ENCODE measurements at regions not wholly inside any gene's neighbourhood (a gene's known extent, or its start where the extent isn't known, plus 50 kb on each side); places are given as distances from the start of the nearest gene placed in this dataset.
"Not testable (repeated sequence)": the region's sequence is repeated elsewhere in the genome, so short reads cannot be mapped to it uniquely, and the experiment has no call there.

- no peak for DNase-seq
Measured at GRCh38 chr2:181790716-181791649, 100.5 kb upstream of the ITPRID2 start.

GRCh38 chr2:181792906-181793305, 98.6 kb upstream of the ITPRID2 start:
- DNase-seq, result no peak

DNA sequence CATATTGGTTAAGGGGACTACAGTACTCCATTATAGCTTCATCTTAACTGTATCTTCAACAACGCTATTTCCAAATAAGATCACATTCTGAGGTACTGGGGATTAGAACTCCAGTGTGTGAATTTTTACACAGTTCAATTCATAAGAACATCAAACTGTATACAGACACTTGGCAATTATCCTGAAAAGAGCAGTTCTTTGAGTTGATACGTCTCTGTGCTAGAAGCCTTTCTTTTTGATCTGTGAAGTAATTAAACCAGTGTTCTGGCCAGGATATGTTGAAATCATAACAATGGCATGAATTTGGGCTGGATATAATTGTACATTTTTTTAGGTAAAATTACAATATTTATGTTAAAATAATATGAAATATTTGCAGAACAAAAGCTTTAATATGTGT, 93.5 kb upstream of the ITPRID2 start:
- DNase-seq, result no peak

DNA sequence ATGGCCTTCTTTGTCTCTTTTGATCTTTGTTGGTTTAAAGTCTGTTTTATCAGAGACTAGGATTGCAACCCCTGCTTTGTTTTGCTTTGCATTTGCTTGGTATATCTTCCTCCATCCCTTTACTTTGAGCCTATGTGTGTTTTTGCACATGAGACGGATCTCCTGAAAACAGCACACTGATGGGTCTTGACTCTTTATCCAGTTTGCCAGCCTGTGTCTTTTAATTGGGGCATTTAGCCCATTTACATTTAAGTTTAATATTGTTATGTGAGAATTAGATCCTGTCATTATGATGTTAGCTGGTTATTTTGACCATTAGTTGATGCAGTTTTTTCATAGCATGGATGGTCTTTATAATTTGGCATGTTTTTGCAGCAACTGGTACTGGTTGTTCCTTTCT, 89.2 kb upstream of the ITPRID2 start:
- not testable (repeated sequence) for DNase-seq

DNA sequence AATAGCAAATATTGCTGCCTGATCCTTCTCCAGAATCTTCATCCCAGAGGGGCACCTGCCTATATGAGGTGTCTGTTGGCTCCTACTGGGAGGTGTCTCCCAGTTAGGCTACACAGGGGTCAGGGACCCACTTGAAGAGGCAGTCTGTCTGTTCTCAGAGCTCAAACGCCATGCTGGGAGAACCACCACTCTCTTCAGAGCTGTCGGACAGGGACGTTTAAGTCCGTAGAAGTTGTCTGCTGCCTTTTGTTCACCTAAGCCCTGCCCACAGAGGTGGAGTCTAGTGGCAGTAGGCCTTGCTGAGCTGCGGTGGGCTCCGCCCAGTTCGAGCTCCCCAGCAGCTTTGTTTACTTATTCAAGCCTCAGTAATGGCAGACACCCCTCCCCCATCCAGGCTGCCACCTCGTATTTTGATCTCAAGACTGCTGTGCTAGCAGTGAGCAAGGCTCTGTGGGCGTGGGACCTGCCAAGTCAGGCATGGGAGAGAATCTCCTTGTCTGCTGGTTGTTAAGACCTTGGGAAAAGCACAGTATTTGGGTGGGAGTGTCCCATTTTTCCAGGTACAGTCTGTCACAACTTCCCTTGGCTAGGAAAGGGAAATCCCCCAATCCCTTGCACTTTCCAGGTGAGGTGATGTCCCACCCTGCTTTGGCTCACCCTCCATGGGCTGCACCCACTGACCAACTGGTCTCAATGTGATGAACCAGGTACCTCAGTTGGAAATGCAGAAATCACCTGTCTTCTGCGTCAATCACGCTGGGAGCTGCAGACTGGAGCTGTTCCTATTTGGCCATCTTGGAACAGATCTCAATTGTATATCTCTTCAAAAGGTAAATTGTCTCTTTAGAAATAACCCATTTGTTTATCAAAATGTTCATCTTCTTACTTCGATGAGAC, 87.4 kb upstream of the ITPRID2 start:
- DNase-seq, result not testable (repeated sequence)

DNA sequence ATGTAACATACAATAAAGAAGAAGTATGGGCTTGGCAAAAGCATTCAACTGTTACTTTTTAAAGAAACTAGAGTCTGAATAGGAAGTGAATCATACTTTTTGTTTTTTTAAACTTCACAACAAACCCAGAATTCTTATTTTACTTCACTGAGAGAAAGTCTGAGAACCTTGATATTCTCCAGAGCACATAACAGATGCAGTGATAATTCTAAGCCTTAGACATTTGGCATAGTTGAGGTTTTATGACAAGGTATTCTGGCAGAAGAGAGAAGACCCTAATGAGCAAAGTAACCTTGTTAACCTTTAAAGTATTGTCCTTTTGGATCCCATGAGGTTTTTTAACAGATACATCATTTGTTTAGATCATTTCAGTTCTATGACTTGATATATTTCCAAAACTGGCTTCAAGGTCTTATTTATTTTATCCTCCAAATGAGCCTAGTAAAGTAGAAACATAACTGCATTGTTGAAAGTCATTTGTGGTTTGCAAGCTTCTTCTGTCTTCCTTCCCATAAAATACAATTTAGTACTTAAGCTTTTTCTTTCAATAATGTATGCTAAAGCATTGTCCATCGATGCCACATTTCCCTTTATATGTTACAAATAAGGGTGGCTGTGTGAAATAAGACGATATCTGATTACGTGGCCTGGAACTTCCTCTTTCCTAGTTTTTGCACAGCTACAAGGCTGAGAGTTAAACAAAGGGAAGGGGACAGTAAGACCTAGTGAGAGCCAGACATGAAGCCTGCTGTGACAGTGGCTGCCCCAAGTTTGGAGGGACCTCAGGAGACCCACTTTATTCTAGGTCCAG, 86.1 kb upstream of the ITPRID2 start:
- no peak for DNase-seq

GRCh38 chr2:181806039-181806392, 85.5 kb upstream of the ITPRID2 start:
- DNase-seq, result no peak

- DNase-seq, result no peak
Measured at GRCh38 chr2:181807526-181807925, 84.0 kb upstream of the ITPRID2 start.

- DNase-seq, result no peak
Measured at GRCh38 chr2:181810823-181811695, 80.5 kb upstream of the ITPRID2 start.

DNA sequence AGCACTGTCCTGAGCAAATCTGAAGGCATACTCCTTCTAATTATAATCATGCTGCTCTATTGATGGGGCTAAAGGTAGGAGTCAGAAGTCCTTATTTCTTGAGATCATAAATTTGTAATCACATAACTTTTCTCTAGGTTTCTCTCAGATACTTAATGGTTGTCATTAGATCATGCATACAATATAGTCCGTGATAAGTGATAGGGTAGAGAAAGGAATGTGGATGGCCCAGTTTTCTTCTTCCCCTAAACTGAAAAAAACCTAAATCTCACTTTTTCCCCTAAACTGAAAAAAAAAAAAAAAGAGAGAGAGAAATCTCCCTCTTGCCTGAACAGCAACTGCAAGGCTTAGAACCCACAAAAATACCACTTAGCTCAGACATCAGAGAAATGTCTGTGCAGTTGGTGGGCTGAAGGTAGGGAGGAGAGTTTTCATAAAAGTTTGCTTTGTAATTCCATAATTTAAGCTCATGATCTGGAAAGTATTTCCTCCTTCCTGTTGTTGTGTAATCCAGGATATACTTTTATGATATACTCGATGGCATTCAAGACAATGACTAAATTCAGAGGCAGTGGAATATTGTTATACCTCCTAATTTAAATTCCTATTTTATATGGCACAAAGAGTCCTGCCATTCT, 79.3 kb upstream of the ITPRID2 start:
- DNase-seq, result no peak

- peak; percentile 79 to 82 for DNase-seq
Measured at GRCh38 chr2:181814057-181814491, 77.5 kb upstream of the ITPRID2 start.

DNA sequence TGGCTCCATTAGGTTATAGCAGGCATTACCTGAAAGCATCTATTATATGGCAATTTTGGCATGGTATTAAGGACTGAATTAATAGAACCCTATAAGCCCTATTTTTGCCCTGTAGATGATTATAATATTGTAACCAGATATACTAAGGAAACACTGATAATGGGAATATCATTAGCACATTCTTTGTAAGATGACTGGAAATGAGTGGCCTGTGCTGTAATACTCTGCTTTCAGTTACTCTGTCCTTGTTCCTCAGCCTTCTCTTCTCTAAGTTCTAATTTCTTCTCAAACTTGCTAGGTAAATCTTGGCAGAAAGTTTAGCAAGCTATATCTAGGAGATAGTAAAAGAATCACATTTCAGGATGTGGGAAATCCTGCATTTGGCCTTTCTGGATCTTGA, 74.0 kb upstream of the ITPRID2 start:
- no peak for DNase-seq

GRCh38 chr2:181818058-181818680, 73.4 kb upstream of the ITPRID2 start:
- no peak for DNase-seq

DNA sequence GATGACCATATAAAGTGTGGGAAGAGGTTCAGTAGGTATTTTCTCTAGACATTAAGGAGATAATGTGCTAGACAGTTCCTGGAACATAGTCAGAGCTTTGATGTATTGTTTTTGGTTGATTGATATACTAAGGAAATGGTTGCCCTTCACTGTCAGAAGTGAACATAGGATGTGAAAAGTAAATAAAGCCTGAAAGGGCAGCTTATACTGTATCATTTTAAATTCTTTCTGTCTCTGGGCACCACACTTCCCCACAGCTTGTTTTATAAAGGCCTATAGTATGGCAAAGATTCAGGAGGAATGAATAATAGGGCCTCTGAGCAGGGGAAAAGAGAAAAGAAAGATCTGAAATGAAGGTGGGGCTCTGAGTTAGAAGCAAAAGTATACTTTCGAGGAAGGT, 72.7 kb upstream of the ITPRID2 start:
- DNase-seq, result no peak

- DNase-seq, result no peak
Measured at GRCh38 chr2:181821049-181821448, 70.5 kb upstream of the ITPRID2 start.

- no peak for DNase-seq
Measured at GRCh38 chr2:181822097-181822496, 69.4 kb upstream of the ITPRID2 start.

- DNase-seq, result no peak
Measured at GRCh38 chr2:181823405-181823804, 68.1 kb upstream of the ITPRID2 start.

DNA sequence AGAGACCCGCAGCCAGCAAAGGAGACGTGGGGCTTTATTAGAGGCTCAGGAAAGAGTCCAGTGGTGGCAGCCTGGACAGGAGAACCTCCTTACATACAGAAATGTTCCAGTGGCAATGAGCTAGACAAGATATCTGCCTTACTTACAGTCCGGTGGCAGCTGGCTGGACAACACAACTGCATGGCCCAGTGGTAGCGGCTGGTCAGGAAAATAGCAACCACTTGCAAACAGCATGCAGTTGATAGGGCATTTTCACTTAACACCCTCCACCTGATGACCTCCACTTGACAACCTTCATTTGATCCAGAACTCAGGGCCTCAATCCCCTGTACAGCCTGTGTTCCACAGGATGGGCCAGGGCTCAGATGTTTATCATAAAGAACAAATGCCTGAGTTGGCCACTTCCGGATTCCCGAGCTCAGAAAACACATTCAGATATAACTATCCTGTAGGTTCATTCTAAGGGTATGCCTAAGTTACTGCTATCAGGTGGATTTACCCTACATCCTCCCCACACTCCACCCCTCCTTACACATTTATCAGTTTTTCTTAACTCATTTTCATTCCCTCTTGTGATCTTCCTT, 63.3 kb upstream of the ITPRID2 start:
- no peak for DNase-seq

DNA sequence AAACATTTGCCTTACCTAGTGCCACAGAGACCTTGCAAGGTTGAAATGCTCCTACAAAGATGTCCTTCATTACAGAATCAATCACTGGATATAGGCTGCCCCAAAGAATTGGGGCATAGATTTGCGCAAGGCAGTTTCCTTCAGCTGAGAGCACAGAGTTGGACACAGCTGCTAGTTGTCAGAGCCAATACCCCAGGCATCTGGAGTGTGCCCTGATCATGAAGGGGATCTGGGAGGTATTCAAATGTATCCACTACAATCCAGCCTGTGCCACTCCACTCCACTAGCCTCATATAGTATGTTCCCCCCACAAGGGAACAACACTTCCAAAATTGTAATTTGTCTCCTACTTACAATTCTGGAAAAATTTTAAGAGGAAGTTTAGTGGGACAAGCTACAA, 62.3 kb upstream of the ITPRID2 start:
- no peak for DNase-seq
